ENCODE measurements at regions not wholly inside any gene's neighbourhood (a gene's known extent, or its start where the extent isn't known, plus 50 kb on each side); places are given as distances from the start of the nearest gene placed in this dataset.

DNA sequence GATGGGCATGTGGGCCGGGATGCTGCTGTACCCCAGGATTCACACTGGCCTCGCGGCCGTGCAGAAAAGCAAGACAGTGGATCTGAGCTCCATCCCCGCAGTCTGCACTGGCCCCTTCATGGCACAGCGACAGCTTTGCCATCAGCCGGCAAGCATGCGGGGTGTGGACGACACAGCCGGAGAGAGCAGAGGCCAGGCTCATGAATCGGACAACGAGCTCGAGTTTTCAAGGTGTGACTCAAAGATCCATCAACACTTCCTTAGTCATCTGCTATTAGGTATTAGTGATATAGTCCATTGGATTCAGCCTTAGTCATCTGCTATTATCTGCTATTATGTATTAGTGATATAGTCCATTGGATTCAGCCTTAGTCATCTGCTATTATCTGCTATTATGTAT is 254.7 kb downstream of the KLF6 start:
- TF ChIP-seq, protein P1, sequence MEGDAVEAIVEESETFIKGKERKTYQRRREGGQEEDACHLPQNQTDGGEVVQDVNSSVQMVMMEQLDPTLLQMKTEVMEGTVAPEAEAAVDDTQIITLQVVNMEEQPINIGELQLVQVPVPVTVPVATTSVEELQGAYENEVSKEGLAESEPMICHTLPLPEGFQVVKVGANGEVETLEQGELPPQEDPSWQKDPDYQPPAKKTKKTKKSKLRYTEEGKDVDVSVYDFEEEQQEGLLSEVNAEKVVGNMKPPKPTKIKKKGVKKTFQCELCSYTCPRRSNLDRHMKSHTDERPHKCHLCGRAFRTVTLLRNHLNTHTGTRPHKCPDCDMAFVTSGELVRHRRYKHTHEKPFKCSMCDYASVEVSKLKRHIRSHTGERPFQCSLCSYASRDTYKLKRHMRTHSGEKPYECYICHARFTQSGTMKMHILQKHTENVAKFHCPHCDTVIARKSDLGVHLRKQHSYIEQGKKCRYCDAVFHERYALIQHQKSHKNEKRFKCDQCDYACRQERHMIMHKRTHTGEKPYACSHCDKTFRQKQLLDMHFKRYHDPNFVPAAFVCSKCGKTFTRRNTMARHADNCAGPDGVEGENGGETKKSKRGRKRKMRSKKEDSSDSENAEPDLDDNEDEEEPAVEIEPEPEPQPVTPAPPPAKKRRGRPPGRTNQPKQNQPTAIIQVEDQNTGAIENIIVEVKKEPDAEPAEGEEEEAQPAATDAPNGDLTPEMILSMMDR (conservative IDR thresholded peaks at IDR 0.05; ENCODE audit: low read length): no peak
- no peak for TF ChIP-seq EZH2phosphoT487 (IDR thresholded peaks at IDR 0.05; ENCODE audit: borderline replicate concordance)
